ENCODE measurements at regions not wholly inside any gene's neighbourhood (a gene's known extent, or its start where the extent isn't known, plus 50 kb on each side); places are given as distances from the start of the nearest gene placed in this dataset.

GRCh38 chr4:182969651-182970279 is 52.6 kb upstream of the DCTD start:
- POLR2A ChIA-PET, result interaction anchor here (0.6 kb wide), 1 partner anchor 310 kb away, joined by 5 read pairs; no protein-coding TSS in a partner anchor
- FAIRE-seq, result no peak
- CTCF ChIA-PET (ENCODE audit: low intra/inter-chr PET ratio, low total read pairs), result no interaction called here
- H3K27ac ChIP-seq (ENCODE audit: extremely low read length, insufficient read depth, low read length), result no peak overlapping the region
- intact Hi-C loops (cut with micrococcal nuclease; ENCODE audit: unreplicated experiment), result no loop called here
- 8% methylated on average over 7 of the region's 9 CpGs for WGBS (ENCODE audit: low lambda C conversion rate)
- BruUV-seq (replicated peaks), result no TSS peak
- H2AFZ ChIP-seq (ENCODE audit: low read length), result no peak overlapping the region
- H3K9ac ChIP-seq (ENCODE audit: insufficient read depth, low read depth, low read length), result no peak overlapping the region
- no peaks in the 10 kb centered on the region for H3K9me3 ChIP-seq (ENCODE audit: low read length)
- no peaks in the 10 kb centered on the region for H4K20me1 ChIP-seq (ENCODE audit: insufficient read depth, low read length)
- peaks cover 0 to 11% of the 10 kb centered on the region in 2 experiments; a peak in 2 of 5 replicates for H3K27me3 ChIP-seq (ENCODE audit: control insufficient read depth in 1 of 2, insufficient read depth in 2 of 2, low read length in 2 of 2)
- H3K4me2 ChIP-seq (ENCODE audit: low read depth, low read length), result no peak overlapping the region
- in situ Hi-C loops (cut with HindIII; ENCODE audit: extremely low pct_ligation_motif_present, low pct_unique_long_range_greater_than_20kb), result no loop called here
- no peak for ATAC-seq
- no peaks in the 10 kb centered on the region for H3K79me2 ChIP-seq (ENCODE audit: insufficient read depth, low read length)
- H3K36me3 ChIP-seq (replicated peaks in 1 of 2; ENCODE audit: control insufficient read depth in 1 of 2, insufficient read depth in 2 of 2, low read length in 2 of 2), result no peaks in the 10 kb centered on the region
- no peak for DNase-seq (ENCODE audit: low spot score)
- no peaks in the 10 kb centered on the region for H3K4me1 ChIP-seq (ENCODE audit: insufficient read depth, low read length)
- H3K4me3 ChIP-seq (replicated peaks in 1 of 3; ENCODE audit: insufficient read depth in 1 of 3, low read depth in 2 of 3, low read length in 3 of 3), result no peak overlapping the region
- no peak for TF ChIP-seq PRMT3 (CRISPR knock-in tag; IDR thresholded peaks at IDR 0.05; ENCODE audit: borderline replicate concordance, low read depth)
- TF ChIP-seq AKNA (CRISPR knock-in tag; IDR thresholded peaks at IDR 0.05; ENCODE audit: borderline replicate concordance), result no peak
- no peak for TF ChIP-seq ZNF749 (CRISPR knock-in tag; IDR thresholded peaks at IDR 0.05; ENCODE audit: borderline replicate concordance)
- no peak for TF ChIP-seq ZNF687 (CRISPR knock-in tag; IDR thresholded peaks at IDR 0.05)
- no peak for TF ChIP-seq CBX5 (CRISPR knock-in tag; IDR thresholded peaks at IDR 0.05; ENCODE audit: borderline replicate concordance)
- no peak for TF ChIP-seq ZNF839 (CRISPR knock-in tag; IDR thresholded peaks at IDR 0.05; ENCODE audit: borderline replicate concordance)
- no peak for TF ChIP-seq GZF1 (CRISPR knock-in tag; IDR thresholded peaks at IDR 0.05)
- no peak for TF ChIP-seq ZNF143 (CRISPR knock-in tag; IDR thresholded peaks at IDR 0.05)
- no peak for TF ChIP-seq MYNN (CRISPR knock-in tag; IDR thresholded peaks at IDR 0.05; ENCODE audit: low read depth)
- no peak for TF ChIP-seq NR1H2 (CRISPR knock-in tag; IDR thresholded peaks at IDR 0.05; ENCODE audit: borderline replicate concordance, low read depth)
- no peak for TF ChIP-seq ZSCAN29 (CRISPR knock-in tag; conservative IDR thresholded peaks at IDR 0.05)
- no peak for TF ChIP-seq HNRNPK (IDR thresholded peaks at IDR 0.05; ENCODE audit: low read depth, low read length, poor library complexity, severe bottlenecking)
- no peak for TF ChIP-seq ATM (IDR thresholded peaks at IDR 0.05; ENCODE audit: borderline replicate concordance)
- TF ChIP-seq, protein P1, sequence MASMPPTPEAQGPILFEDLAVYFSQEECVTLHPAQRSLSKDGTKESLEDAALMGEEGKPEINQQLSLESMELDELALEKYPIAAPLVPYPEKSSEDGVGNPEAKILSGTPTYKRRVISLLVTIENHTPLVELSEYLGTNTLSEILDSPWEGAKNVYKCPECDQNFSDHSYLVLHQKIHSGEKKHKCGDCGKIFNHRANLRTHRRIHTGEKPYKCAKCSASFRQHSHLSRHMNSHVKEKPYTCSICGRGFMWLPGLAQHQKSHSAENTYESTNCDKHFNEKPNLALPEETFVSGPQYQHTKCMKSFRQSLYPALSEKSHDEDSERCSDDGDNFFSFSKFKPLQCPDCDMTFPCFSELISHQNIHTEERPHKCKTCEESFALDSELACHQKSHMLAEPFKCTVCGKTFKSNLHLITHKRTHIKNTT (CRISPR knock-in tag; IDR thresholded peaks at IDR 0.05), result no peak

All from HepG2 (cell line).